Astrocyte (in vitro differentiated cells and primary cell): ENCODE measurements at regions not wholly inside any gene's neighbourhood (a gene's known extent, or its start where the extent isn't known, plus 50 kb on each side); places are given as distances from the start of the nearest gene placed in this dataset.

Source experiments
- DNase-seq: peaks from one replicate; pipeline ENCODE4 v3.0.0-alpha.2; 2010; ENCODE audit warnings: low read depth
- FAIRE-seq: peaks from 2 replicates; lab custom pipeline; 2011; peaks lifted over from hg19 to GRCh38; lab: Jason Lieb, UNC
- H2AFZ ChIP-seq: 2 replicates; pipeline ENCODE4 v1.6.0; 2012; ENCODE audit warnings: low read depth, low read length, inconsistent platforms
- H3K27ac ChIP-seq: 2 replicates; pipeline ENCODE4 v1.5.1; 2011; ENCODE audit warnings: low read depth, low read length, inconsistent platforms
- H3K27me3 ChIP-seq: 2 replicates; pipeline ENCODE4 v1.6.0; 2011; ENCODE audit warnings: low read length, inconsistent platforms; ENCODE audit not compliant: insufficient read depth
- H3K36me3 ChIP-seq: 2 replicates; pipeline ENCODE4 v1.5.1; 2011; ENCODE audit warnings: low read length, inconsistent platforms; ENCODE audit not compliant: insufficient read depth
- H3K4me1 ChIP-seq: 2 replicates; pipeline ENCODE4 v1.5.1; 2011; ENCODE audit warnings: low read length, inconsistent platforms; ENCODE audit not compliant: insufficient read depth
- H3K4me2 ChIP-seq: 2 replicates; pipeline ENCODE4 v1.6.0; 2012; ENCODE audit warnings: low read length, inconsistent platforms
- H3K4me3 ChIP-seq: 2 replicates; pipeline ENCODE4 v1.5.1; 2011; ENCODE audit warnings: low read depth, mild to moderate bottlenecking, low read length, inconsistent platforms; ENCODE audit not compliant: insufficient read depth
- H3K79me2 ChIP-seq: 2 replicates; pipeline ENCODE4 v1.6.0; 2012; ENCODE audit warnings: mild to moderate bottlenecking, low read length, inconsistent platforms; ENCODE audit not compliant: insufficient read depth
- H3K9ac ChIP-seq: 2 replicates; pipeline ENCODE4 v1.6.0; 2012; ENCODE audit warnings: mild to moderate bottlenecking, low read length, inconsistent platforms
- H3K9me3 ChIP-seq: 2 replicates; pipeline ENCODE4 v1.5.1; 2012; ENCODE audit warnings: low read depth, mild to moderate bottlenecking, low read length, inconsistent platforms; ENCODE audit not compliant: insufficient read depth
- H4K20me1 ChIP-seq: 2 replicates; pipeline ENCODE4 v1.6.0; 2012; ENCODE audit warnings: low read length, inconsistent platforms; ENCODE audit not compliant: insufficient read depth
- H3K27ac Mint-ChIP-seq: one replicate; pipeline ENCODE4 v1.8.0; 2021; ENCODE audit warnings: mild to moderate bottlenecking, mixed read lengths; ENCODE audit not compliant: unreplicated experiment
- H3K27me3 Mint-ChIP-seq: one replicate; pipeline ENCODE4 v1.8.0; 2021; ENCODE audit warnings: low read depth, mixed read lengths; ENCODE audit not compliant: unreplicated experiment
- H3K36me3 Mint-ChIP-seq: one replicate; pipeline ENCODE4 v1.8.0; 2021; ENCODE audit warnings: low read depth, mixed read lengths; ENCODE audit not compliant: unreplicated experiment
- H3K4me1 Mint-ChIP-seq: one replicate; pipeline ENCODE4 v1.8.0; 2021; ENCODE audit warnings: low read depth, mixed read lengths; ENCODE audit not compliant: unreplicated experiment
- H3K4me3 Mint-ChIP-seq: one replicate; pipeline ENCODE4 v1.8.0; 2021; ENCODE audit warnings: mild to moderate bottlenecking, moderate library complexity, mixed read lengths; ENCODE audit not compliant: unreplicated experiment
- H3K9me3 Mint-ChIP-seq: one replicate; pipeline ENCODE4 v1.8.0; 2021; ENCODE audit warnings: mild to moderate bottlenecking, mixed read lengths; ENCODE audit not compliant: unreplicated experiment
- CTCF ChIP-seq: IDR thresholded peaks from 2 replicates; pipeline ENCODE4 v1.5.1; 2011; ENCODE audit warnings: low read depth, mild to moderate bottlenecking, inconsistent platforms, low read length, moderate library complexity; ENCODE audit not compliant: insufficient read depth
- EZH2 ChIP-seq: IDR thresholded peaks from 2 replicates; pipeline ENCODE4 v1.6.1; 2012; ENCODE audit warnings: mild to moderate bottlenecking, low read length, inconsistent platforms; ENCODE audit not compliant: insufficient read depth

- no peak overlapping the region for H3K4me3 ChIP-seq
- no peaks in the 10 kb centered on the region for H3K4me1 Mint-ChIP-seq
- no peak for TF ChIP-seq CTCF
- no peak for TF ChIP-seq EZH2
- H3K4me3 Mint-ChIP-seq, result no peak overlapping the region
- H3K9me3 ChIP-seq, result no peaks in the 10 kb centered on the region
- no peaks in the 10 kb centered on the region for H4K20me1 ChIP-seq
- no peaks in the 10 kb centered on the region for H3K4me1 ChIP-seq
- H3K4me2 ChIP-seq, result no peak overlapping the region
- H3K79me2 ChIP-seq, result no peaks in the 10 kb centered on the region
- H3K27ac Mint-ChIP-seq, result no peak overlapping the region
- H3K27me3 Mint-ChIP-seq, result no peaks in the 10 kb centered on the region
- no peaks in the 10 kb centered on the region for H3K36me3 ChIP-seq
- H3K27ac ChIP-seq, result no peak overlapping the region
- no peak for DNase-seq
- no peak for FAIRE-seq
- H3K9me3 Mint-ChIP-seq, result no peaks in the 10 kb centered on the region
- H3K36me3 Mint-ChIP-seq, result no peaks in the 10 kb centered on the region
- H3K27me3 ChIP-seq, result no peaks in the 10 kb centered on the region
- H2AFZ ChIP-seq, result no peak overlapping the region
- H3K9ac ChIP-seq, result no peak overlapping the region
Observed at GRCh38 chr2:5374762-5375161, 317.4 kb upstream of the SOX11 start.

- no peak for DNase-seq
- H3K27me3 Mint-ChIP-seq, result no peaks in the 10 kb centered on the region
Observed at GRCh38 chr2:5377323-5377722, 314.9 kb upstream of the SOX11 start.

More at GRCh38 chr2:5377323-5377722, 314.9 kb upstream of the SOX11 start:
- no peak overlapping the region for H3K27ac ChIP-seq
- H3K36me3 ChIP-seq, result no peaks in the 10 kb centered on the region
- H3K79me2 ChIP-seq, result no peaks in the 10 kb centered on the region
- no peaks in the 10 kb centered on the region for H3K4me1 Mint-ChIP-seq
- peaks cover under 1% of the 10 kb centered on the region for H3K9me3 Mint-ChIP-seq
- H2AFZ ChIP-seq, result no peak overlapping the region
- FAIRE-seq, result no peak
- no peak overlapping the region for H3K9ac ChIP-seq
- no peaks in the 10 kb centered on the region for H3K36me3 Mint-ChIP-seq
- no peak for TF ChIP-seq CTCF
- TF ChIP-seq EZH2, result no peak
- H3K4me3 ChIP-seq, result no peak overlapping the region
- H3K9me3 ChIP-seq, result no peaks in the 10 kb centered on the region
- H3K4me3 Mint-ChIP-seq, result no peak overlapping the region
- no peaks in the 10 kb centered on the region for H4K20me1 ChIP-seq
- H3K27ac Mint-ChIP-seq, result no peak overlapping the region
- H3K27me3 ChIP-seq, result no peaks in the 10 kb centered on the region
- H3K4me2 ChIP-seq, result no peak overlapping the region
- no peaks in the 10 kb centered on the region for H3K4me1 ChIP-seq
